IMR-90 (cell line): ENCODE measurements at regions not wholly inside any gene's neighbourhood (a gene's known extent, or its start where the extent isn't known, plus 50 kb on each side); places are given as distances from the start of the nearest gene placed in this dataset.

ENCODE experiments used
- ATAC-seq: fragments of 200-7000 bp; cut with Tn5 transposase; 2 replicates; pipeline ENCODE4 v1.9.1; 2020; ENCODE audit warnings: low read depth, mild to moderate bottlenecking, moderate library complexity
- BruUV-seq: library from RNA; stranded (reverse); fragments of 400-500 nt; replicated peaks from 2 replicates; lab custom pipeline; 2021; lab: Mats Ljungman, UMichigan
- CTCF ChIA-PET: fragments of 300-600 bp; formaldehyde crosslinking; extraction: SDS; loops from one replicate; lab custom pipeline; 2021; ENCODE audit warnings: antibody characterized with exemption; lab: Yijun Ruan, JAX
- POLR2A ChIA-PET: fragments of 300-600 bp; sonication (Branson Sonifier 250); formaldehyde crosslinking; loops from one replicate; lab custom pipeline; 2022; ENCODE audit warnings: antibody characterized with exemption; ENCODE audit not compliant: unreplicated experiment; lab: Charles Lee
- DNase-seq: peaks from one replicate; pipeline ENCODE4 v3.0.0; 2013
- H2AFZ ChIP-seq: replicated peaks from 2 replicates; pipeline ENCODE3; 2013; ENCODE audit warnings: low read length, mild to moderate bottlenecking; ENCODE audit not compliant: poor library complexity
- H2AK5ac ChIP-seq: 2 replicates; pipeline ENCODE4 v1.6.1; 2013; ENCODE audit warnings: low read depth, low read length, inconsistent platforms
- H2AK9ac ChIP-seq: replicated peaks from 2 replicates; pipeline ENCODE3; 2013; ENCODE audit warnings: mild to moderate bottlenecking, low read depth, low read length, moderate library complexity; ENCODE audit not compliant: poor library complexity
- H2BK120ac ChIP-seq: 2 replicates; pipeline ENCODE4 v1.6.1; 2013; ENCODE audit warnings: low read depth, low read length, inconsistent platforms
- H2BK15ac ChIP-seq: 3 replicates; pipeline ENCODE4 v1.6.1; 2013; ENCODE audit warnings: low read depth, low read length, inconsistent platforms
- H2BK20ac ChIP-seq: 2 replicates; pipeline ENCODE4 v1.6.1; 2013; ENCODE audit warnings: low read depth, mild to moderate bottlenecking, inconsistent platforms, low read length, moderate library complexity
- H2BK5ac ChIP-seq: 2 replicates; pipeline ENCODE4 v1.6.1; 2013; ENCODE audit warnings: mild to moderate bottlenecking, low read depth, low read length, inconsistent platforms; ENCODE audit not compliant: poor library complexity, severe bottlenecking
- H3K14ac ChIP-seq: replicated peaks from 2 replicates; pipeline ENCODE4 v1.6.1; 2013; ENCODE audit warnings: low read depth, low read length, inconsistent platforms
- H3K18ac ChIP-seq: 2 replicates; pipeline ENCODE4 v1.6.1; 2013; ENCODE audit warnings: low read depth, low read length, control low read depth
- H3K23ac ChIP-seq: 2 replicates; pipeline ENCODE4 v1.6.1; 2013; ENCODE audit warnings: low read depth, low read length, inconsistent platforms
- H3K27ac ChIP-seq: 2 replicates; pipeline ENCODE4 v1.5.1; 2013; ENCODE audit warnings: mild to moderate bottlenecking, control low read depth, low read length; ENCODE audit not compliant: insufficient read depth
- H3K27me3 ChIP-seq: 2 replicates; pipeline ENCODE4 v1.6.1; 2013; ENCODE audit warnings: low read length; ENCODE audit not compliant: control insufficient read depth, insufficient read depth
- H3K36me3 ChIP-seq: 2 replicates; pipeline ENCODE4 v1.6.1; 2013; ENCODE audit warnings: low read length, mixed read lengths; ENCODE audit not compliant: control insufficient read depth, insufficient read depth
- H3K4ac ChIP-seq: 2 replicates; pipeline ENCODE4 v1.6.1; 2013; ENCODE audit warnings: low read depth, low read length, inconsistent platforms
- H3K4me1 ChIP-seq: 2 replicates; pipeline ENCODE4 v1.6.1; 2013; ENCODE audit warnings: low read length, mixed read lengths; ENCODE audit not compliant: control insufficient read depth, insufficient read depth
- H3K4me2 ChIP-seq: 2 replicates; pipeline ENCODE4 v1.6.1; 2013; ENCODE audit warnings: low read depth, mild to moderate bottlenecking, control low read depth, low read length, moderate library complexity
- H3K4me3 ChIP-seq: 2 replicates; pipeline ENCODE4 v1.5.1; 2013; ENCODE audit warnings: low read depth, mild to moderate bottlenecking, control low read depth, low read length, moderate library complexity; ENCODE audit not compliant: insufficient read depth
- H3K56ac ChIP-seq: 2 replicates; pipeline ENCODE4 v1.6.1; 2013; ENCODE audit warnings: low read length, inconsistent platforms; ENCODE audit not compliant: insufficient read depth; ENCODE audit errors: extremely low read depth
- H3K79me1 ChIP-seq, 2 experiments: 2 replicates each; pipeline ENCODE4 v1.6.1; 2013; ENCODE audit warnings: low read length in 2 of 2, inconsistent platforms in 1 of 2, low read depth in 1 of 2
- H3K9ac ChIP-seq: 2 replicates; pipeline ENCODE4 v1.6.1; 2013; ENCODE audit warnings: low read depth, low read length, control low read depth
- H3K9me1 ChIP-seq: 2 replicates; pipeline ENCODE4 v1.6.1; 2013; ENCODE audit warnings: low read length, inconsistent platforms; ENCODE audit not compliant: insufficient read depth
- H3K9me3 ChIP-seq: 2 replicates; pipeline ENCODE4 v1.6.1; 2013; ENCODE audit warnings: low read length; ENCODE audit not compliant: control insufficient read depth, insufficient read depth
- H4K20me1 ChIP-seq: 2 replicates; pipeline ENCODE4 v1.6.1; 2013; ENCODE audit warnings: low read length, inconsistent platforms; ENCODE audit not compliant: insufficient read depth
- H4K5ac ChIP-seq: 2 replicates; pipeline ENCODE4 v1.6.1; 2013; ENCODE audit warnings: mild to moderate bottlenecking, low read depth, low read length, control low read depth
- H4K8ac ChIP-seq, 2 experiments: 2 replicates each; pipeline ENCODE4 v1.6.1; 2013; ENCODE audit warnings: low read depth in 2 of 2, low read length in 2 of 2, control low read depth in 1 of 2, inconsistent platforms in 1 of 2
- H4K91ac ChIP-seq: 2 replicates; pipeline ENCODE4 v1.6.1; 2013; ENCODE audit warnings: low read depth, low read length, inconsistent platforms; ENCODE audit not compliant: insufficient read depth
- CEBPB ChIP-seq: IDR thresholded peaks from 2 replicates; pipeline ENCODE4 v1.6.1; 2012; ENCODE audit warnings: low read depth, low read length, improper control_type of control experiment
- CHD1 ChIP-seq: IDR thresholded peaks from 2 replicates; pipeline ENCODE4 v1.6.1; 2012; ENCODE audit warnings: low read depth, low read length, improper control_type of control experiment
- MAFK ChIP-seq: IDR thresholded peaks from 2 replicates; pipeline ENCODE4 v1.6.1; 2012; ENCODE audit warnings: low read depth, low read length, improper control_type of control experiment
- MAZ ChIP-seq: IDR thresholded peaks from 2 replicates; pipeline ENCODE4 v1.6.1; 2012; ENCODE audit warnings: low read depth, mild to moderate bottlenecking, low read length, improper control_type of control experiment, moderate library complexity, borderline replicate concordance
- NFE2L2 ChIP-seq: fragments of 150-350 bp; IDR thresholded peaks from 2 replicates; pipeline ENCODE4 v1.6.1; 2016; ENCODE audit warnings: low read depth, mild to moderate bottlenecking, low read length
- POLR2A ChIP-seq: IDR thresholded peaks from 2 replicates; pipeline ENCODE4 v1.6.1; 2012; ENCODE audit warnings: mild to moderate bottlenecking, low read depth, low read length
- RAD21 ChIP-seq: IDR thresholded peaks from 2 replicates; pipeline ENCODE4 v1.6.1; 2012; ENCODE audit warnings: low read length, improper control_type of control experiment
- RCOR1 ChIP-seq: IDR thresholded peaks from 2 replicates; pipeline ENCODE4 v1.6.1; 2012; ENCODE audit warnings: mild to moderate bottlenecking, low read length, improper control_type of control experiment; ENCODE audit not compliant: insufficient replicate concordance
- RFX5 ChIP-seq: IDR thresholded peaks from 2 replicates; pipeline ENCODE4 v1.8.0; 2012; ENCODE audit warnings: low read depth, mild to moderate bottlenecking, low read length, moderate library complexity
- SMC3 ChIP-seq: fragments of 150-350 bp; IDR thresholded peaks from 2 replicates; pipeline ENCODE4 v1.6.1; 2016; ENCODE audit warnings: low read depth, mild to moderate bottlenecking, antibody characterized with exemption, low read length, moderate library complexity
- WGBS, 2 experiments: methylation state at CpG; one replicate each; pipeline versions ENCODE4 v1.1.5 to v1.1.7; 2013; ENCODE audit warnings: missing lambda C conversion rate in 2 of 2; ENCODE audit not compliant: insufficient read length in 1 of 2; ENCODE audit errors: extremely low coverage in 2 of 2; 5-methylcytosine and 5-hydroxymethylcytosine counted together
- dilution Hi-C: fragments of 300-500 bp; cut with HindIII; formaldehyde crosslinking; loops from one replicate; pipeline ENCODE4 v1.14.3; 2018; ENCODE audit warnings: low sequenced_read_pairs; ENCODE audit not compliant: unreplicated experiment
- in situ Hi-C: fragments of 300-500 bp; cut with MboI; formaldehyde crosslinking; loops from 3 replicates; pipeline ENCODE4 v1.14.3; 2019; ENCODE audit warnings: low sequenced_read_pairs, inconsistent platforms, mixed read lengths
- intact Hi-C: fragments of 100-400 bp; cut with micrococcal nuclease; formaldehyde crosslinking; loops from 2 replicates; pipeline ENCODE4 v1.10.0; 2022
- TF ChIP-seq, protein P1 (sequence below): fragments of 150-350 bp; IDR thresholded peaks from 2 replicates; pipeline ENCODE4 v1.6.1; 2017; ENCODE audit warnings: mild to moderate bottlenecking, antibody characterized with exemption, low read length, low read depth
- TF ChIP-seq, protein P2 (sequence below): conservative IDR thresholded peaks from 2 replicates; pipeline ENCODE4 v1.5.1; 2012; ENCODE audit warnings: mild to moderate bottlenecking, low read depth, low read length, improper control_type of control experiment

GRCh38 chr20:57069442-57069841, 197.0 kb downstream of the BMP7 start:
- Histone ChIP-seq H3K14ac (no peak overlapping the region), H3K4me1 (no peaks in the 10 kb centered on the region), H3K27ac (no peak overlapping the region), H2BK120ac (no peak overlapping the region), H3K4me3 (no peak overlapping the region), H2AFZ (no peak overlapping the region), H3K9me3 (no peaks in the 10 kb centered on the region), H4K5ac (no peak overlapping the region), H3K18ac (no peak overlapping the region), H3K79me1 (no peaks in the 10 kb centered on the region), H2BK15ac (no peak overlapping the region), H4K8ac (no peak overlapping the region), H3K56ac (no peak overlapping the region), H2BK5ac (no peak overlapping the region), H3K27me3 (no peaks in the 10 kb centered on the region), H3K9ac (no peak overlapping the region), H3K4me2 (no peak overlapping the region), H2BK20ac (no peak overlapping the region), H3K36me3 (no peaks in the 10 kb centered on the region), H4K20me1 (no peaks in the 10 kb centered on the region), H3K4ac (no peak overlapping the region), H3K9me1 (no peaks in the 10 kb centered on the region), H2AK5ac (no peak overlapping the region), H3K23ac (no peak overlapping the region), H4K91ac (no peak overlapping the region), H2AK9ac (no peak overlapping the region)
- dilution Hi-C loops: no loop called here
- in situ Hi-C loops: no loop called here
- no peak for ATAC-seq
- WGBS, 2 experiments: 60% methylated on average over 1 of the region's 8 CpGs; no CpG with 5 or more reads in 1 of the 2 experiments
- CTCF ChIA-PET: no interaction called here
- POLR2A ChIA-PET: no interaction called here
- no peak for DNase-seq
- intact Hi-C loops: no loop called here
- BruUV-seq: no TSS peak
- no peak for TF ChIP-seq MAFK
- no peak for TF ChIP-seq RFX5
- TF ChIP-seq CHD1: no peak
- no peak for TF ChIP-seq POLR2A
- no peak for TF ChIP-seq RCOR1
- TF ChIP-seq, protein P1, sequence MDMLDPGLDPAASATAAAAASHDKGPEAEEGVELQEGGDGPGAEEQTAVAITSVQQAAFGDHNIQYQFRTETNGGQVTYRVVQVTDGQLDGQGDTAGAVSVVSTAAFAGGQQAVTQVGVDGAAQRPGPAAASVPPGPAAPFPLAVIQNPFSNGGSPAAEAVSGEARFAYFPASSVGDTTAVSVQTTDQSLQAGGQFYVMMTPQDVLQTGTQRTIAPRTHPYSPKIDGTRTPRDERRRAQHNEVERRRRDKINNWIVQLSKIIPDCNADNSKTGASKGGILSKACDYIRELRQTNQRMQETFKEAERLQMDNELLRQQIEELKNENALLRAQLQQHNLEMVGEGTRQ: no peak
- no peak for TF ChIP-seq MAZ
- no peak for TF ChIP-seq NFE2L2
- TF ChIP-seq, protein P2, sequence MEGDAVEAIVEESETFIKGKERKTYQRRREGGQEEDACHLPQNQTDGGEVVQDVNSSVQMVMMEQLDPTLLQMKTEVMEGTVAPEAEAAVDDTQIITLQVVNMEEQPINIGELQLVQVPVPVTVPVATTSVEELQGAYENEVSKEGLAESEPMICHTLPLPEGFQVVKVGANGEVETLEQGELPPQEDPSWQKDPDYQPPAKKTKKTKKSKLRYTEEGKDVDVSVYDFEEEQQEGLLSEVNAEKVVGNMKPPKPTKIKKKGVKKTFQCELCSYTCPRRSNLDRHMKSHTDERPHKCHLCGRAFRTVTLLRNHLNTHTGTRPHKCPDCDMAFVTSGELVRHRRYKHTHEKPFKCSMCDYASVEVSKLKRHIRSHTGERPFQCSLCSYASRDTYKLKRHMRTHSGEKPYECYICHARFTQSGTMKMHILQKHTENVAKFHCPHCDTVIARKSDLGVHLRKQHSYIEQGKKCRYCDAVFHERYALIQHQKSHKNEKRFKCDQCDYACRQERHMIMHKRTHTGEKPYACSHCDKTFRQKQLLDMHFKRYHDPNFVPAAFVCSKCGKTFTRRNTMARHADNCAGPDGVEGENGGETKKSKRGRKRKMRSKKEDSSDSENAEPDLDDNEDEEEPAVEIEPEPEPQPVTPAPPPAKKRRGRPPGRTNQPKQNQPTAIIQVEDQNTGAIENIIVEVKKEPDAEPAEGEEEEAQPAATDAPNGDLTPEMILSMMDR: no peak
- TF ChIP-seq CEBPB: no peak
- TF ChIP-seq SMC3: no peak
- TF ChIP-seq RAD21: no peak
